ENCODE measurements at regions not wholly inside any gene's neighbourhood (a gene's known extent, or its start where the extent isn't known, plus 50 kb on each side); places are given as distances from the start of the nearest gene placed in this dataset.
A peak's percentile ranks its signal among the peaks of the same experiment; 100 is the strongest.

- TF ChIP-seq REST (IDR thresholded peaks at IDR 0.05): no peak
- no peak for TF ChIP-seq HNF4G (IDR thresholded peaks at IDR 0.05)
- no peak for TF ChIP-seq SP1 (IDR thresholded peaks at IDR 0.05)
- no peak for TF ChIP-seq NR2F2 (IDR thresholded peaks at IDR 0.05)
- no peak for TF ChIP-seq FOXA1 (IDR thresholded peaks at IDR 0.05)
- TF ChIP-seq JUND (IDR thresholded peaks at IDR 0.05): no peak
- TF ChIP-seq EGR1 (IDR thresholded peaks at IDR 0.05; ENCODE audit: low read depth in 2 of 2): no peak
Measured at GRCh38 chrX:125108921-125109320, 210.8 kb upstream of the TEX13C start (continued).

- Histone ChIP-seq H3K27ac (ENCODE audit: low read depth in 1 of 2, low read length in 2 of 2) (no peak overlapping the region), H3K36me3 (ENCODE audit: control insufficient read depth in 4 of 4, insufficient read depth in 3 of 4, low read depth in 1 of 4, low read length in 3 of 4) (no peaks in the 10 kb centered on the region), H3K4me1 (ENCODE audit: control insufficient read depth in 4 of 4, insufficient read depth in 4 of 4, low read length in 3 of 4) (no peaks in the 10 kb centered on the region), H3K9me3 (ENCODE audit: control insufficient read depth in 4 of 4, low read length in 3 of 4) (no peaks in the 10 kb centered on the region), H3K4me3 (ENCODE audit: low read depth in 1 of 3, low read length in 3 of 3) (no peak overlapping the region), H3K27me3 (ENCODE audit: control insufficient read depth in 4 of 4, insufficient read depth in 4 of 4, low read length in 3 of 4) (peaks cover 0 to 3% (median 0%) of the 10 kb centered on the region in 4 donors), H3K9ac (ENCODE audit: low read depth in 1 of 2, low read length in 2 of 2) (no peak overlapping the region)
- TF ChIP-seq YY1 (IDR thresholded peaks at IDR 0.05): no peak
- peak; percentile 5 to 38 for TF ChIP-seq HNF4A (conservative IDR thresholded peaks at IDR 0.05)
- no peak for TF ChIP-seq ZBTB33 (IDR thresholded peaks at IDR 0.05)
- TF ChIP-seq CTCF (IDR thresholded peaks at IDR 0.05; ENCODE audit: low read depth, low read length, missing input control): peak; percentile 43
- peak; percentile 76 to 83 for TF ChIP-seq RAD21 (IDR thresholded peaks at IDR 0.05)
- DNase-seq (ENCODE audit: low spot score): no peak
Measured at GRCh38 chrX:125131164-125131563, 188.5 kb upstream of the TEX13C start.

GRCh38 chrX:125132274-125132673, 187.4 kb upstream of the TEX13C start:
- Histone ChIP-seq H3K27me3 (ENCODE audit: control insufficient read depth in 4 of 4, insufficient read depth in 4 of 4, low read length in 3 of 4) (peaks cover 0 to 3% (median 0%) of the 10 kb centered on the region in 4 donors), H3K36me3 (ENCODE audit: control insufficient read depth in 4 of 4, insufficient read depth in 3 of 4, low read depth in 1 of 4, low read length in 3 of 4) (no peaks in the 10 kb centered on the region), H3K27ac (ENCODE audit: low read depth in 1 of 2, low read length in 2 of 2) (no peak overlapping the region), H3K4me1 (ENCODE audit: control insufficient read depth in 4 of 4, insufficient read depth in 4 of 4, low read length in 3 of 4) (no peaks in the 10 kb centered on the region), H3K9me3 (ENCODE audit: control insufficient read depth in 4 of 4, low read length in 3 of 4) (no peaks in the 10 kb centered on the region), H3K9ac (ENCODE audit: low read depth in 1 of 2, low read length in 2 of 2) (no peak overlapping the region), H3K4me3 (ENCODE audit: low read depth in 1 of 3, low read length in 3 of 3) (no peak overlapping the region)
- no peak for DNase-seq (ENCODE audit: low spot score)
- WGBS: 40% methylated on average over 2 of the region's 2 CpGs
- peak; percentile 51 to 67 for TF ChIP-seq RAD21 (IDR thresholded peaks at IDR 0.05)
- TF ChIP-seq HNF4A (conservative IDR thresholded peaks at IDR 0.05): no peak
- peak; percentile 17 for TF ChIP-seq CTCF (IDR thresholded peaks at IDR 0.05; ENCODE audit: low read depth, low read length, missing input control)

Measured in liver (tissue), 8 donors.